CD4-positive, alpha-beta T cell treated with Interleukin-17A for 4 hours (primary cell): ENCODE measurements at regions not wholly inside any gene's neighbourhood (a gene's known extent, or its start where the extent isn't known, plus 50 kb on each side); places are given as distances from the start of the nearest gene placed in this dataset.

ENCODE experiments used
- DNase-seq: peaks from one replicate; pipeline ENCODE4 v3.0.0-alpha.2; 2020; ENCODE audit warnings: mixed read lengths

- DNase-seq = no peak
Measured at GRCh38 chr5:4868140-4868735, 271.9 kb upstream of the ADAMTS16 start.

- no peak for DNase-seq
Measured at GRCh38 chr5:4873652-4874051, 266.5 kb upstream of the ADAMTS16 start.

GRCh38 chr5:4874097-4874496 lies 266.0 kb upstream of the ADAMTS16 start:
- no peak for DNase-seq

GRCh38 chr5:4875942-4876341 lies 264.2 kb upstream of the ADAMTS16 start:
- no peak for DNase-seq

GRCh38 chr5:4876804-4877203 lies 263.3 kb upstream of the ADAMTS16 start:
- DNase-seq = no peak

GRCh38 chr5:4877579-4877978 lies 262.6 kb upstream of the ADAMTS16 start:
- DNase-seq = no peak

- no peak for DNase-seq
Measured at GRCh38 chr5:4879075-4879474, 261.1 kb upstream of the ADAMTS16 start.

GRCh38 chr5:4879693-4880303 lies 260.3 kb upstream of the ADAMTS16 start:
- DNase-seq = peak; percentile 25

- no peak for DNase-seq
Measured at GRCh38 chr5:4880304-4880741, 259.8 kb upstream of the ADAMTS16 start.

GRCh38 chr5:4881366-4882002 lies 258.6 kb upstream of the ADAMTS16 start:
- DNase-seq = no peak

- DNase-seq = no peak
Measured at GRCh38 chr5:4882186-4882585, 257.9 kb upstream of the ADAMTS16 start.

- DNase-seq = no peak
Measured at GRCh38 chr5:4883360-4883759, 256.8 kb upstream of the ADAMTS16 start.

- DNase-seq = no peak
Measured at GRCh38 chr5:4893063-4893744, 246.9 kb upstream of the ADAMTS16 start.

- DNase-seq = no peak
Measured at GRCh38 chr5:4896328-4896727, 243.8 kb upstream of the ADAMTS16 start.

GRCh38 chr5:4901305-4901811 lies 238.8 kb upstream of the ADAMTS16 start:
- DNase-seq = no peak

GRCh38 chr5:4901924-4902323 lies 238.2 kb upstream of the ADAMTS16 start:
- no peak for DNase-seq

GRCh38 chr5:4905674-4906520 lies 234.2 kb upstream of the ADAMTS16 start:
- DNase-seq = no peak

GRCh38 chr5:4906786-4907185 lies 233.3 kb upstream of the ADAMTS16 start:
- DNase-seq = no peak

GRCh38 chr5:4907571-4907970 lies 232.6 kb upstream of the ADAMTS16 start:
- no peak for DNase-seq

GRCh38 chr5:4909086-4909485 lies 231.0 kb upstream of the ADAMTS16 start:
- DNase-seq = no peak

- DNase-seq = no peak
Measured at GRCh38 chr5:4911646-4912403, 228.3 kb upstream of the ADAMTS16 start.

GRCh38 chr5:4921929-4922328 lies 218.2 kb upstream of the ADAMTS16 start:
- DNase-seq = no peak
